ENCODE measurements at regions not wholly inside any gene's neighbourhood (a gene's known extent, or its start where the extent isn't known, plus 50 kb on each side); places are given as distances from the start of the nearest gene placed in this dataset.

DNA sequence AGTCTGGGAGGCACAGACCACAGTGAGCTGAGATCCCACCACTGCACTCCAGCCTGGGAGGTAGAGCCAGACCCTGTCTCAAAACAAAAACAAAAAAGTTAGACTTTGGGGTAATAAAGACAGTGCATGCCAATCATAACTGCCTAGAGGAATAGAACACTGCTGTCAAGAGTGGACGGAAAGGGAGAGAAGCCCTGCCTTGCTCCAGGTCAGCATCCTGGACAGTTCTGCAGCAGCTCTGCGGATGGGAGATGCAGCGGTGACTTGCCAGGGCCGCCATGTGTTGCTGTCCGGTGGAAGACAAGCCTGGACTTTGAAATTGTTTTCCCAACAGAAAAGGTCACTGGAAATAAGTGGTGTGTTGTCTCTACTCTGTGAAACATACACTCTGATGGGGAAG lies 618.2 kb downstream of the TBC1D22A start:
- no peak for TF ChIP-seq POLR2A (IDR thresholded peaks at IDR 0.05; ENCODE audit: borderline replicate concordance, extremely low read depth, insufficient read depth, insufficient read length)
- TF ChIP-seq, protein P1, sequence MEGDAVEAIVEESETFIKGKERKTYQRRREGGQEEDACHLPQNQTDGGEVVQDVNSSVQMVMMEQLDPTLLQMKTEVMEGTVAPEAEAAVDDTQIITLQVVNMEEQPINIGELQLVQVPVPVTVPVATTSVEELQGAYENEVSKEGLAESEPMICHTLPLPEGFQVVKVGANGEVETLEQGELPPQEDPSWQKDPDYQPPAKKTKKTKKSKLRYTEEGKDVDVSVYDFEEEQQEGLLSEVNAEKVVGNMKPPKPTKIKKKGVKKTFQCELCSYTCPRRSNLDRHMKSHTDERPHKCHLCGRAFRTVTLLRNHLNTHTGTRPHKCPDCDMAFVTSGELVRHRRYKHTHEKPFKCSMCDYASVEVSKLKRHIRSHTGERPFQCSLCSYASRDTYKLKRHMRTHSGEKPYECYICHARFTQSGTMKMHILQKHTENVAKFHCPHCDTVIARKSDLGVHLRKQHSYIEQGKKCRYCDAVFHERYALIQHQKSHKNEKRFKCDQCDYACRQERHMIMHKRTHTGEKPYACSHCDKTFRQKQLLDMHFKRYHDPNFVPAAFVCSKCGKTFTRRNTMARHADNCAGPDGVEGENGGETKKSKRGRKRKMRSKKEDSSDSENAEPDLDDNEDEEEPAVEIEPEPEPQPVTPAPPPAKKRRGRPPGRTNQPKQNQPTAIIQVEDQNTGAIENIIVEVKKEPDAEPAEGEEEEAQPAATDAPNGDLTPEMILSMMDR (IDR thresholded peaks at IDR 0.05 in 2 of 3, conservative IDR thresholded peaks at IDR 0.05 in 1 of 3; ENCODE audit: borderline replicate concordance in 1 of 3, insufficient read depth in 1 of 3, low read depth in 2 of 3, low read length in 2 of 3) = no peak
- no peak for TF ChIP-seq SP1 (IDR thresholded peaks at IDR 0.05; ENCODE audit: low read depth)
- no peak for TF ChIP-seq ZNF274 (IDR thresholded peaks at IDR 0.05; ENCODE audit: low read depth, low read length)
- no peak for TF ChIP-seq ZFX (IDR thresholded peaks at IDR 0.05)
- TF ChIP-seq, protein P2, sequence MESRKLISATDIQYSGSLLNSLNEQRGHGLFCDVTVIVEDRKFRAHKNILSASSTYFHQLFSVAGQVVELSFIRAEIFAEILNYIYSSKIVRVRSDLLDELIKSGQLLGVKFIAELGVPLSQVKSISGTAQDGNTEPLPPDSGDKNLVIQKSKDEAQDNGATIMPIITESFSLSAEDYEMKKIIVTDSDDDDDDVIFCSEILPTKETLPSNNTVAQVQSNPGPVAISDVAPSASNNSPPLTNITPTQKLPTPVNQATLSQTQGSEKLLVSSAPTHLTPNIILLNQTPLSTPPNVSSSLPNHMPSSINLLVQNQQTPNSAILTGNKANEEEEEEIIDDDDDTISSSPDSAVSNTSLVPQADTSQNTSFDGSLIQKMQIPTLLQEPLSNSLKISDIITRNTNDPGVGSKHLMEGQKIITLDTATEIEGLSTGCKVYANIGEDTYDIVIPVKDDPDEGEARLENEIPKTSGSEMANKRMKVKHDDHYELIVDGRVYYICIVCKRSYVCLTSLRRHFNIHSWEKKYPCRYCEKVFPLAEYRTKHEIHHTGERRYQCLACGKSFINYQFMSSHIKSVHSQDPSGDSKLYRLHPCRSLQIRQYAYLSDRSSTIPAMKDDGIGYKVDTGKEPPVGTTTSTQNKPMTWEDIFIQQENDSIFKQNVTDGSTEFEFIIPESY (IDR thresholded peaks at IDR 0.05; ENCODE audit: extremely low read depth, insufficient replicate concordance, low read length) = no peak
- TF ChIP-seq CEBPB (IDR thresholded peaks at IDR 0.05; ENCODE audit: low read depth) = no peak
- TF ChIP-seq YY1 (IDR thresholded peaks at IDR 0.05; ENCODE audit: extremely low read depth, insufficient replicate concordance, low read depth, low read length) = no peak
- no peak for TF ChIP-seq JUND (IDR thresholded peaks at IDR 0.05)
- TF ChIP-seq RAD21 (IDR thresholded peaks at IDR 0.05; ENCODE audit: low read depth) = no peak
- no peak for TF ChIP-seq SRF (IDR thresholded peaks at IDR 0.05; ENCODE audit: low read depth)
- TF ChIP-seq POLR2AphosphoS5 (IDR thresholded peaks at IDR 0.05; ENCODE audit: low read depth, low read length) = no peak
- TF ChIP-seq EZH2 (IDR thresholded peaks at IDR 0.05) = no peak
